IPS-20b (cell line): ENCODE measurements at regions not wholly inside any gene's neighbourhood (a gene's known extent, or its start where the extent isn't known, plus 50 kb on each side); places are given as distances from the start of the nearest gene placed in this dataset.
"Not testable (repeated sequence)": the region's sequence is repeated elsewhere in the genome, so short reads cannot be mapped to it uniquely, and the experiment has no call there.

ENCODE experiments used
- H3K27ac ChIP-seq: one replicate; pipeline ENCODE4 v1.5.1; 2013; ENCODE audit warnings: low read length
- H3K27me3 ChIP-seq: 2 replicates; pipeline ENCODE4 v1.6.1; 2013; ENCODE audit warnings: mild to moderate bottlenecking, low read length, inconsistent platforms; ENCODE audit not compliant: insufficient read depth
- H3K36me3 ChIP-seq: 2 replicates; pipeline ENCODE4 v1.6.1; 2013; ENCODE audit warnings: low read depth, mild to moderate bottlenecking, inconsistent platforms, low read length, moderate library complexity; ENCODE audit not compliant: insufficient read depth
- H3K4me1 ChIP-seq: 2 replicates; pipeline ENCODE4 v1.6.1; 2013; ENCODE audit warnings: mild to moderate bottlenecking, control low read depth, inconsistent platforms, low read length, moderate library complexity; ENCODE audit not compliant: insufficient read depth
- H3K4me3 ChIP-seq: 2 replicates; pipeline ENCODE4 v1.5.1; 2013; ENCODE audit warnings: mild to moderate bottlenecking, low read length, inconsistent platforms
- H3K9ac ChIP-seq: 2 replicates; pipeline ENCODE4 v1.6.1; 2013; ENCODE audit warnings: low read depth, mild to moderate bottlenecking, inconsistent platforms, low read length, moderate library complexity
- H3K9me3 ChIP-seq: 2 replicates; pipeline ENCODE4 v1.6.1; 2013; ENCODE audit warnings: mild to moderate bottlenecking, low read depth, low read length, inconsistent platforms; ENCODE audit not compliant: insufficient read depth

DNA sequence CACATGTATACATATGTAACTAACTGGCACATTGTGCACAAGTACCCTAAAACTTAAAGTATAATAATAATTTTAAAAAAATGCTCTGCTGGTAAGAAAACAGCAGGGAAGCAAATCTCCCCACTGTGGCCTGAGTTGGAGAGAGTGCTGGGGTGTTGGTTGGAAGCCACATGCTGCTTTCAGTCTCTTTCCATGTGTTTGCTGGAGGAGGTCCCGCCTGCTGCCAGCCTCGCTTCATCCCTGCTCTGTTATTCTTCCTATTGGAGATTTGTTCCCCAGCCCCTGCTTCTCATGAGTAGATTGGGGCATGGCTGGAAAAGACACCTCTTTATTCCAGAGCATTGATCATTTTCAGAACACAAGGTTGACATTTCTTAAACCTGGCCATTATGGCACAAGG, 230.5 kb downstream of the FGF9 start:
- Histone ChIP-seq H3K9me3 (no peaks in the 10 kb centered on the region), H3K27ac (no peak overlapping the region), H3K27me3 (no peaks in the 10 kb centered on the region), H3K4me3 (no peak overlapping the region), H3K9ac (no peak overlapping the region), H3K4me1 (no peaks in the 10 kb centered on the region), H3K36me3 (no peaks in the 10 kb centered on the region)

- H3K9ac ChIP-seq: no peak overlapping the region
- no peak overlapping the region for H3K27ac ChIP-seq
- H3K27me3 ChIP-seq: no peaks in the 10 kb centered on the region
- no peaks in the 10 kb centered on the region for H3K4me1 ChIP-seq
- H3K9me3 ChIP-seq: no peaks in the 10 kb centered on the region
- no peak overlapping the region for H3K4me3 ChIP-seq
- no peaks in the 10 kb centered on the region for H3K36me3 ChIP-seq
Measured at GRCh38 chr13:21901811-21902708, 231.2 kb downstream of the FGF9 start.

DNA sequence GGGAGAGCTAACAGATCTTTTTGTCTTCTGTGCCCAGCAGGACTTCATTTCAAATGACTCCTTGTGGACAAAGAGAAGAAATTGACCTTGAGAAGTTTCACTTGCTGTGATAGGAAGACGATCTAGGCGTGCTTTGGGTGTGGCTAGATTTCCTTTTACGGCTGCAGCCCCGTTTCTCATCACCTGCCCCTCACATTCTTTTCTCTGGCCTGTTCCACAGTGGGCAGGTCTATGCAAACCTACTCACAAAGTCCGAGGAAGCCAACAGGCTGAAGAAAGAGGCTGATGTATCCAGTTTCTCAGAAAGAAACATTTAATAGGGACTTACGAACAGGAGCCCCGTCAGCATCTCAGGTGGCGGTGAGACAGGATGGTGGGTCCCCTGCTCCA, 231.8 kb downstream of the FGF9 start:
- H3K9ac ChIP-seq: no peak overlapping the region
- H3K36me3 ChIP-seq: no peaks in the 10 kb centered on the region
- H3K4me1 ChIP-seq: no peaks in the 10 kb centered on the region
- no peak overlapping the region for H3K4me3 ChIP-seq
- no peaks in the 10 kb centered on the region for H3K9me3 ChIP-seq
- no peaks in the 10 kb centered on the region for H3K27me3 ChIP-seq
- H3K27ac ChIP-seq: no peak overlapping the region

- H3K4me3 ChIP-seq: no peak overlapping the region
- H3K27me3 ChIP-seq: no peaks in the 10 kb centered on the region
- no peaks in the 10 kb centered on the region for H3K9me3 ChIP-seq
- H3K27ac ChIP-seq: no peak overlapping the region
- H3K9ac ChIP-seq: no peak overlapping the region
- no peaks in the 10 kb centered on the region for H3K4me1 ChIP-seq
- no peaks in the 10 kb centered on the region for H3K36me3 ChIP-seq
Measured at GRCh38 chr13:21905486-21905885, 234.6 kb downstream of the FGF9 start.

- no peaks in the 10 kb centered on the region for H3K9me3 ChIP-seq
- no peak overlapping the region for H3K9ac ChIP-seq
- H3K36me3 ChIP-seq: no peaks in the 10 kb centered on the region
- H3K27me3 ChIP-seq: no peaks in the 10 kb centered on the region
- no peak overlapping the region for H3K4me3 ChIP-seq
- H3K4me1 ChIP-seq: peaks cover 8% of the 10 kb centered on the region; the same call in 1 of the 2 replicates
- no peak overlapping the region for H3K27ac ChIP-seq
Measured at GRCh38 chr13:21909331-21909730, 238.5 kb downstream of the FGF9 start.

GRCh38 chr13:21910546-21910945, 239.7 kb downstream of the FGF9 start:
- Histone ChIP-seq H3K4me1 (peaks cover 8% of the 10 kb centered on the region; the same call in 1 of the 2 replicates), H3K9ac (no peak overlapping the region), H3K27me3 (no peaks in the 10 kb centered on the region), H3K27ac (no peak overlapping the region), H3K9me3 (no peaks in the 10 kb centered on the region), H3K4me3 (no peak overlapping the region), H3K36me3 (no peaks in the 10 kb centered on the region)

- H3K9me3 ChIP-seq: no peaks in the 10 kb centered on the region
- no peak overlapping the region for H3K4me3 ChIP-seq
- no peak overlapping the region for H3K27ac ChIP-seq
- peaks cover 8% of the 10 kb centered on the region; the same call in 1 of the 2 replicates for H3K4me1 ChIP-seq
- no peak overlapping the region for H3K9ac ChIP-seq
- no peaks in the 10 kb centered on the region for H3K36me3 ChIP-seq
- no peaks in the 10 kb centered on the region for H3K27me3 ChIP-seq
Measured at GRCh38 chr13:21911646-21912298, 240.9 kb downstream of the FGF9 start.

GRCh38 chr13:21913010-21913409, 242.1 kb downstream of the FGF9 start:
- H3K9ac ChIP-seq: no peak overlapping the region
- no peaks in the 10 kb centered on the region for H3K9me3 ChIP-seq
- no peak overlapping the region for H3K27ac ChIP-seq
- H3K4me3 ChIP-seq: no peak overlapping the region
- H3K4me1 ChIP-seq: peaks cover 8% of the 10 kb centered on the region; the same call in 1 of the 2 replicates
- no peaks in the 10 kb centered on the region for H3K36me3 ChIP-seq
- H3K27me3 ChIP-seq: no peaks in the 10 kb centered on the region

DNA sequence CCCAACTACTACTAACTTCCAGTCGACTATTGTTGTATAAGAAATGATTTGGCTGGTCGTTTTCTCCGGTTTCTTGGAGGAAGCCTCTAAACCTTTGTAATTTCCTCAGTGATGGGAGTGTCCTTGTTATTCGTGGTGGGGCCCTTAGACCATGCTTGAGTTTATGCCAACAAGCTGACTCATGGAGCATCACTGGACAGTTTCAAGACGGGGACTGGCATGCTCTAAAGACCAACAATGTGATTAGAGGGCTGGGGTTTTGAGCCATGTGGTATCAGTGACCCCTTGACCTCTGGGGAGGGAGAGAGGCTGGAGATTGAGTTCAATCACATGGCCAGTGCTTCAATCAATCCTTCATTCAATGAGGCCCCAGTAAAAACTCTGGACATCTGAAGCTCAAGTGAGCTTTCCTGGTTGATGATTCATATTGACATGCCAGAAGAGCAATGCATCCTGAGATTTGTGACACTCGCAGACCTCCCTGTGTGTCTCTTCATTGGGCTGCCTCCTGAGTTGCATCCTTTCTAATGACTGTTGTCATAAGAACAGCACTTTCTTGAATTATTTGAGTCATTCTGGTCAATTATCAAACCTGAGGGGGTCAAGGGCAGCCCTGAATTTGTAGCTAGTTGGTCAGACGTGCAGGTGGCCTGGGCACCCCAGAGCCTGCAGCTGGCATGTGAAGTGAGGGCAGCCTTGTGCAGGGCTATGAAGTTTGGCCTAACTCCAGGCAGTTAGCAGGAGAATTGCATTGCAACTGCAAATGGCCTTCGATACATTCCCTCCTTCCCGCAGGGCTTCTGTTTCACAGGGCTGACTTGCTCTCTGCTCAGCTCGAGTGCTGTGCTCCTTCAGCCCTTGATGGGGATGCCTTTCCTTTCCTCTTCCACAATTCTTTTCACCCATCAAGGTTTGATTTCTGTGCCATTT, 246.5 kb downstream of the FGF9 start:
- Histone ChIP-seq H3K27ac (no peak overlapping the region), H3K27me3 (no peaks in the 10 kb centered on the region), H3K4me1 (0 out of 2 replicates have a peak, but pooled peaks cover 8% of the 10 kb centered on the region), H3K9ac (no peak overlapping the region), H3K9me3 (no peaks in the 10 kb centered on the region), H3K36me3 (no peaks in the 10 kb centered on the region), H3K4me3 (no peak overlapping the region)

DNA sequence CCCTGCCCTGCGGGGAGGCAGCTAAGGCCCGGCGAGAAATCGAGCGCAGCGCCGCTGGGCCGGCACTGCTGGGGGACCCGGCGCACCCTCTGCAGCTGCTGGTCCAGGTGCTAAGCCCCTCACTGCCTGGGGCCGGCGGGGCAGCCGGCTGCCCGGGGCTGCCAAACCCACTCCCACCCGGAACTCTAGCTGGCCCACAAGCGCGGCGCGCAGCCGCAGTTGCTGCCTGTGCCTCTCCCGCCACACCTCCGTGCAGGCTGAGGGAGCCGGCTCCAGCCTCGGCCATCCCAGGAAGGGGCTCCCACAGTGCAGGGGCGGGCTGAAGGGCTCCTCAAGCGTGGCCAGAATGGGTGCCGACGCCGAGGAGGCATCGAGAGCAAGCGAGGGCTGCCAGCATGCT, 249.9 kb downstream of the FGF9 start:
- H3K9ac ChIP-seq, H3K4me3 ChIP-seq: not testable (repeated sequence)

DNA sequence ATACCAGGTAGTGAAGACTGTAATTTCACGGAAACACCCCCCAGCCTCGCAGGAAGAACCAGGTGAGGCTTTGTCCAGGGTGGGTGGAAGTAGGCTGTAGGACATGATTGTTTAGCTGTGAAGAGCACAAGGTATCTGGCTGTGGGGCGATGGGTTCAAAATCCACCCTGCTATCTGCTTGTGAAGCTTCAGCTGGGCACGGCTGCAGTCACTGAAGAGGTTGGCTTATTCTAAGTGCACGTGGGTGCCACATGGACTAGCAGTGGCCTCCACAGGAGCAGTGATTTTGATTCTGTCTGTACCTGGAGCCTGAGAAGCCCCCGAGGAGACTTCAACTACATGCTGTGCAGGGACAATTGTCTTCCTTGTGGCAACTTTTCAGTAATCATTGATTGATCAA, 254.1 kb downstream of the FGF9 start:
- Histone ChIP-seq H3K9ac (no peak overlapping the region), H3K4me3 (no peak overlapping the region), H3K27me3 (no peaks in the 10 kb centered on the region), H3K4me1 (peaks cover 18% of the 10 kb centered on the region; the same call in 1 of the 2 replicates), H3K36me3 (no peaks in the 10 kb centered on the region), H3K27ac (no peak overlapping the region), H3K9me3 (no peaks in the 10 kb centered on the region)

More for the DNA sequence above, 249.9 kb downstream of the FGF9 start:
- H3K4me1 ChIP-seq: peaks cover 15% of the 10 kb centered on the region; the same call in 1 of the 2 replicates
- H3K9me3 ChIP-seq, H3K27me3 ChIP-seq, H3K36me3 ChIP-seq, H3K27ac ChIP-seq: not testable (repeated sequence)
